B cell (primary cell): ENCODE measurements at regions not wholly inside any gene's neighbourhood (a gene's known extent, or its start where the extent isn't known, plus 50 kb on each side); places are given as distances from the start of the nearest gene placed in this dataset.

Experiments
- EZH2 ChIP-seq: IDR thresholded peaks from 2 replicates; pipeline ENCODE4 v1.6.1; 2012; ENCODE audit warnings: borderline replicate concordance, low read depth, mild to moderate bottlenecking, moderate library complexity, low read length; ENCODE audit not compliant: insufficient read depth, poor library complexity, severe bottlenecking
- TF ChIP-seq, protein P1 (sequence below): fragments of 200-600 bp; IDR thresholded peaks from one replicate; pipeline ENCODE4 v1.8.0; 2022; ENCODE audit warnings: antibody characterized with exemption, mild to moderate bottlenecking

DNA sequence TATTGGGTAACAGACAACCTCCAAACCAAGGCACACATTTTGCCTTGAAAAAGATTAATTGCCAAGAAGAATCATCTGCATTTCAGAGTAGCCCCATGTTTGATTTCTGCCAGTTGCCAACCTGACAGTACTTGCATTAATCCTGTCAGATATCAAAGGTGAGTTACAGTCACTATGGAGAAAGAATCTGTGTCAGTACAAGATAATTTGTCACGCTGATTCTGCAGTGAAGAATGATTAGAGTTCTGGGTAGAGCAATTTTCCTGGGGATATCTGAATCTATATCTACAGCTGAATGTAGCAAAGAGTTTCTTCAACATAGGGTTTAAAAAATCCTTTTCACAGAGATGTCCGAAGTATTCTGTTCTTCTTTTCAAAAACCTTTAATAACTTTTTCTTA is 150.7 kb downstream of the AKAP11 start:
- TF ChIP-seq, protein P1, sequence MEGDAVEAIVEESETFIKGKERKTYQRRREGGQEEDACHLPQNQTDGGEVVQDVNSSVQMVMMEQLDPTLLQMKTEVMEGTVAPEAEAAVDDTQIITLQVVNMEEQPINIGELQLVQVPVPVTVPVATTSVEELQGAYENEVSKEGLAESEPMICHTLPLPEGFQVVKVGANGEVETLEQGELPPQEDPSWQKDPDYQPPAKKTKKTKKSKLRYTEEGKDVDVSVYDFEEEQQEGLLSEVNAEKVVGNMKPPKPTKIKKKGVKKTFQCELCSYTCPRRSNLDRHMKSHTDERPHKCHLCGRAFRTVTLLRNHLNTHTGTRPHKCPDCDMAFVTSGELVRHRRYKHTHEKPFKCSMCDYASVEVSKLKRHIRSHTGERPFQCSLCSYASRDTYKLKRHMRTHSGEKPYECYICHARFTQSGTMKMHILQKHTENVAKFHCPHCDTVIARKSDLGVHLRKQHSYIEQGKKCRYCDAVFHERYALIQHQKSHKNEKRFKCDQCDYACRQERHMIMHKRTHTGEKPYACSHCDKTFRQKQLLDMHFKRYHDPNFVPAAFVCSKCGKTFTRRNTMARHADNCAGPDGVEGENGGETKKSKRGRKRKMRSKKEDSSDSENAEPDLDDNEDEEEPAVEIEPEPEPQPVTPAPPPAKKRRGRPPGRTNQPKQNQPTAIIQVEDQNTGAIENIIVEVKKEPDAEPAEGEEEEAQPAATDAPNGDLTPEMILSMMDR: no peak
- no peak for TF ChIP-seq EZH2
